Gastroesophageal sphincter (tissue), 3 donors: ENCODE measurements at regions not wholly inside any gene's neighbourhood (a gene's known extent, or its start where the extent isn't known, plus 50 kb on each side); places are given as distances from the start of the nearest gene placed in this dataset.

Source experiments
- CTCF ChIP-seq, 4 experiments: fragments of 200-600 bp in 2 of 4; fragments of 450-650 bp in 2 of 4; sonication (generic) in 1 of 4; IDR thresholded peaks; one replicate each; pipeline ENCODE4 v1.5.1; 2017 to 2019; ENCODE audit warnings: antibody characterized with exemption in 4 of 4, mild to moderate bottlenecking in 2 of 4, moderate library complexity in 2 of 4
- EP300 ChIP-seq: sonication (generic); formaldehyde crosslinking; IDR thresholded peaks from one replicate; pipeline ENCODE4 v1.6.1; 2017; ENCODE audit warnings: antibody characterized with exemption, mild to moderate bottlenecking
- POLR2A ChIP-seq, 2 donors: fragments of 450-650 bp; IDR thresholded peaks; one replicate each; pipeline ENCODE4 v1.6.1; 2017; ENCODE audit warnings: antibody characterized with exemption in 2 of 2, mild to moderate bottlenecking in 2 of 2, moderate library complexity in 1 of 2
- POLR2AphosphoS5 ChIP-seq: sonication (generic); formaldehyde crosslinking; IDR thresholded peaks from one replicate; pipeline ENCODE4 v1.6.1; 2017; ENCODE audit warnings: antibody characterized with exemption

GRCh38 chr15:79635149-79635771 lies 203.1 kb downstream of the MINAR1 start:
- TF ChIP-seq CTCF (IDR thresholded peaks at IDR 0.05) (no peak), POLR2A (IDR thresholded peaks at IDR 0.05) (no peak), POLR2AphosphoS5 (no peak), EP300 (no peak)
